Esophagus squamous epithelium (tissue), 5 donors: ENCODE measurements at regions not wholly inside any gene's neighbourhood (a gene's known extent, or its start where the extent isn't known, plus 50 kb on each side); places are given as distances from the start of the nearest gene placed in this dataset.
A peak's percentile ranks its signal among the peaks of the same experiment; 100 is the strongest.

ENCODE experiments used
- DNase-seq: peaks from one replicate; lab custom pipeline; 2025; lab: John Stamatoyannopoulos, UW
- H3K27ac ChIP-seq, 4 donors: fragments of 200-600 bp; sonication (generic); one replicate each; pipeline ENCODE4 v1.5.1; 2016 to 2019; ENCODE audit warnings: mild to moderate bottlenecking in 1 of 4
- H3K27me3 ChIP-seq, 4 donors: fragments of 200-600 bp; sonication (generic); 1 replicate in 3 of 4; 2 replicates in 1 of 4; pipeline versions ENCODE4 v1.5.1 to v1.6.0; 2017 to 2021; ENCODE audit warnings: antibody characterized with exemption in 1 of 4
- H3K36me3 ChIP-seq, 3 donors: fragments of 200-600 bp; sonication (generic); one replicate each; pipeline ENCODE4 v1.5.1; 2016 to 2019
- H3K4me1 ChIP-seq, 3 donors: fragments of 200-600 bp; sonication (generic); one replicate each; pipeline ENCODE4 v1.5.1; 2017 to 2019
- H3K4me3 ChIP-seq, 4 donors: fragments of 200-600 bp; sonication (generic); 1 replicate in 3 of 4; 2 replicates in 1 of 4; pipeline ENCODE4 v1.5.1; 2016 to 2019; ENCODE audit warnings: mild to moderate bottlenecking in 2 of 4, moderate library complexity in 1 of 4
- H3K9me3 ChIP-seq, 3 donors: fragments of 200-600 bp; sonication (generic); one replicate each; pipeline ENCODE4 v1.5.1; 2016 to 2019
- CTCF ChIP-seq, 6 experiments: fragments of 450-650 bp in 4 of 6; fragments of 200-600 bp in 2 of 6; sonication (generic) in 2 of 6; IDR thresholded peaks; one replicate each; pipeline ENCODE4 v1.5.1; 2016 to 2019; ENCODE audit warnings: antibody characterized with exemption in 6 of 6, mild to moderate bottlenecking in 4 of 6, moderate library complexity in 4 of 6
- POLR2A ChIP-seq, 4 donors: fragments of 450-650 bp; IDR thresholded peaks; one replicate each; pipeline ENCODE4 v1.6.1; 2017; ENCODE audit warnings: antibody characterized with exemption in 4 of 4, mild to moderate bottlenecking in 4 of 4, moderate library complexity in 3 of 4
- WGBS, 2 donors: methylation state at CpG; one replicate each; pipeline ENCODE4 v1.1.5; 2018; 5-methylcytosine and 5-hydroxymethylcytosine counted together
- intact Hi-C: fragments of 100-400 bp; cut with DNase I; formaldehyde crosslinking; loops from one replicate; pipeline ENCODE4 v1.15.0; 2022
- donor health status: DM: yes; HTN: yes; CAD: no.

GRCh38 chr5:96026406-96027041 lies 64.9 kb upstream of the ELL2 start:
- H3K27ac ChIP-seq, result peak overlapping the region in 3 of 4 donors; percentile 40 to 69 (median 63)
- H3K36me3 ChIP-seq, result no peaks in the 10 kb centered on the region
- 27 to 40% methylated on average over 2 of the region's 2 CpGs for WGBS, 2 donors
- H3K27me3 ChIP-seq, result no peaks in the 10 kb centered on the region
- intact Hi-C loops, result no loop called here
- TF ChIP-seq POLR2A (IDR thresholded peaks at IDR 0.05), result no peak
- no peak for TF ChIP-seq CTCF (IDR thresholded peaks at IDR 0.05)
- DNase-seq, result no peak
- H3K4me3 ChIP-seq, result no peak overlapping the region
- H3K9me3 ChIP-seq, result no peaks in the 10 kb centered on the region
- H3K4me1 ChIP-seq, result peaks cover 0 to 44% (median 23%) of the 10 kb centered on the region in 3 donors

- TF ChIP-seq POLR2A (IDR thresholded peaks at IDR 0.05) (no peak), CTCF (IDR thresholded peaks at IDR 0.05) (no peak)
- Histone ChIP-seq H3K27ac (peak overlapping the region; percentile 29 to 69 (median 52)), H3K36me3 (no peaks in the 10 kb centered on the region), H3K27me3 (no peaks in the 10 kb centered on the region), H3K4me1 (peaks cover 0 to 44% (median 23%) of the 10 kb centered on the region in 3 donors), H3K9me3 (no peaks in the 10 kb centered on the region), H3K4me3 (no peak overlapping the region)
- WGBS, 2 donors, result 32 to 41% methylated on average over 6 of the region's 6 CpGs
- DNase-seq, result no peak
- intact Hi-C loops, result no loop called here
Measured at GRCh38 chr5:96024683-96025475, 63.2 kb upstream of the ELL2 start.

GRCh38 chr5:96023518-96023917 lies 61.9 kb upstream of the ELL2 start:
- H3K4me3 ChIP-seq, result no peak overlapping the region
- no peaks in the 10 kb centered on the region for H3K27me3 ChIP-seq
- no peaks in the 10 kb centered on the region for H3K9me3 ChIP-seq
- DNase-seq, result no peak
- 55 to 56% methylated on average over 2 of the region's 2 CpGs for WGBS, 2 donors
- intact Hi-C loops, result no loop called here
- H3K36me3 ChIP-seq, result no peaks in the 10 kb centered on the region
- H3K27ac ChIP-seq, result peak overlapping the region in 3 of 4 donors; percentile 40 to 69 (median 63)
- TF ChIP-seq CTCF (IDR thresholded peaks at IDR 0.05) (no peak), POLR2A (IDR thresholded peaks at IDR 0.05) (no peak)
- peaks cover 0 to 44% (median 23%) of the 10 kb centered on the region in 3 donors for H3K4me1 ChIP-seq

DNA sequence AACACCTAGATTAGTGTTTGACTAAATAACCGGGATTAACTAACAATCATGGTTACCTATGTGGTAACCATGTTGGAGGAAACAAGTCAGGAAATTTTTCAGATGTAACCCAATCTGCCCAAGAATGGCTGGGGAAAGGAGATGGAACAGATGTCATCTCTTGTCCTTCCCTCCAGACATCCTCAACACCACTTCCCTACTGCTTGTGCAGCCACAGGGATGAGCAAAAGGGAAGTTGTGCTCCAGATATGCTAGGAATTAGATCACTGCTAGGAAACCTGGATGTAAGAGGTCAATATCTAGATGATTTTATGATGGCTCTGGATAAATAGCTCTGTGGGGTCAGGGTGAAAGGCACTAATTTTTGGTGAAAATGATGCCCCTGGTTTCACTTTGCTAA lies 61.3 kb upstream of the ELL2 start:
- intact Hi-C loops, result no loop called here
- Histone ChIP-seq H3K27ac (peak overlapping the region in 1 of 4 donors; percentile 69), H3K4me3 (no peak overlapping the region), H3K4me1 (peaks cover 0 to 46% (median 23%) of the 10 kb centered on the region in 3 donors), H3K9me3 (no peaks in the 10 kb centered on the region), H3K27me3 (no peaks in the 10 kb centered on the region), H3K36me3 (no peaks in the 10 kb centered on the region)
- TF ChIP-seq CTCF (IDR thresholded peaks at IDR 0.05) (no peak), POLR2A (IDR thresholded peaks at IDR 0.05) (no peak)
- WGBS, 2 donors, result 92 to 100% methylated on average over 1 of the region's 1 CpG
- DNase-seq, result no peak

GRCh38 chr5:96017951-96018350 lies 56.3 kb upstream of the ELL2 start:
- TF ChIP-seq CTCF (IDR thresholded peaks at IDR 0.05), result no peak
- TF ChIP-seq POLR2A (IDR thresholded peaks at IDR 0.05), result no peak
- intact Hi-C loops, result no loop called here
- peaks cover 0 to 16% (median 0%) of the 10 kb centered on the region in 3 donors for H3K4me1 ChIP-seq
- H3K4me3 ChIP-seq, result no peak overlapping the region
- H3K9me3 ChIP-seq, result no peaks in the 10 kb centered on the region
- no peak for DNase-seq
- no peaks in the 10 kb centered on the region for H3K36me3 ChIP-seq
- WGBS, 2 donors, result 36 to 47% methylated on average over 1 of the region's 1 CpG
- H3K27me3 ChIP-seq, result no peaks in the 10 kb centered on the region
- no peak overlapping the region for H3K27ac ChIP-seq
